ENCODE measurements at regions not wholly inside any gene's neighbourhood (a gene's known extent, or its start where the extent isn't known, plus 50 kb on each side); places are given as distances from the start of the nearest gene placed in this dataset.

- TF ChIP-seq, protein P1, sequence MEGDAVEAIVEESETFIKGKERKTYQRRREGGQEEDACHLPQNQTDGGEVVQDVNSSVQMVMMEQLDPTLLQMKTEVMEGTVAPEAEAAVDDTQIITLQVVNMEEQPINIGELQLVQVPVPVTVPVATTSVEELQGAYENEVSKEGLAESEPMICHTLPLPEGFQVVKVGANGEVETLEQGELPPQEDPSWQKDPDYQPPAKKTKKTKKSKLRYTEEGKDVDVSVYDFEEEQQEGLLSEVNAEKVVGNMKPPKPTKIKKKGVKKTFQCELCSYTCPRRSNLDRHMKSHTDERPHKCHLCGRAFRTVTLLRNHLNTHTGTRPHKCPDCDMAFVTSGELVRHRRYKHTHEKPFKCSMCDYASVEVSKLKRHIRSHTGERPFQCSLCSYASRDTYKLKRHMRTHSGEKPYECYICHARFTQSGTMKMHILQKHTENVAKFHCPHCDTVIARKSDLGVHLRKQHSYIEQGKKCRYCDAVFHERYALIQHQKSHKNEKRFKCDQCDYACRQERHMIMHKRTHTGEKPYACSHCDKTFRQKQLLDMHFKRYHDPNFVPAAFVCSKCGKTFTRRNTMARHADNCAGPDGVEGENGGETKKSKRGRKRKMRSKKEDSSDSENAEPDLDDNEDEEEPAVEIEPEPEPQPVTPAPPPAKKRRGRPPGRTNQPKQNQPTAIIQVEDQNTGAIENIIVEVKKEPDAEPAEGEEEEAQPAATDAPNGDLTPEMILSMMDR (conservative IDR thresholded peaks at IDR 0.05; ENCODE audit: low read length): no peak
- no peak for TF ChIP-seq EZH2phosphoT487 (IDR thresholded peaks at IDR 0.05; ENCODE audit: borderline replicate concordance)
These were observed 193.6 kb upstream of the NUDT4 start for GRCh38 chr12:93183940-93184671.
